Upper lobe of left lung (tissue), 4 donors: ENCODE measurements at regions not wholly inside any gene's neighbourhood (a gene's known extent, or its start where the extent isn't known, plus 50 kb on each side); places are given as distances from the start of the nearest gene placed in this dataset.

Source experiments
- POLR2A ChIP-seq, 4 donors: fragments of 450-650 bp; IDR thresholded peaks; one replicate each; pipeline ENCODE4 v1.5.1; 2016 to 2017; ENCODE audit warnings: antibody characterized with exemption in 4 of 4, mild to moderate bottlenecking in 2 of 4
- TF ChIP-seq, protein P1 (sequence below), 6 experiments: fragments of 450-650 bp in 4 of 6; fragments of 200-600 bp in 2 of 6; sonication (generic) in 2 of 6; IDR thresholded peaks; one replicate each; pipeline ENCODE4 v1.5.1; 2016 to 2019; ENCODE audit warnings: antibody characterized with exemption in 6 of 6

DNA sequence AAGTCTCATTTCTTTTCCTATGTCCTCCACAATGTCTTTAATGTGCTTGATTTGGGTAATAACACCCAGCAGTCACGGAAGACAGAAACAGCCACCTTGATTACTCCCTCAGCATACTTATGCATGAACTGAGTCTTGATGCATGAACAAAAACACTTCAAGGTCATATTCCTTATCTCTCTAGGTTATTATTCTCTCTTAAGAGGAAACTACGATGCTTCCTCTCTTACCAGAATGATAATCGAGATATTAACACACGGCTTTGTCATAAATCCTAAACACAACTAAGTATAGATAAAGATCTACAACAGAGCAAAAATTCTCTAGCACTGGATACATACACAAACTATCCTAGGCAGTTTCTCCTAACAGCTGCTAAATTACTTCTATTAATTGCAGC, 583.5 kb upstream of the ATP2B1 start:
- TF ChIP-seq, protein P1, sequence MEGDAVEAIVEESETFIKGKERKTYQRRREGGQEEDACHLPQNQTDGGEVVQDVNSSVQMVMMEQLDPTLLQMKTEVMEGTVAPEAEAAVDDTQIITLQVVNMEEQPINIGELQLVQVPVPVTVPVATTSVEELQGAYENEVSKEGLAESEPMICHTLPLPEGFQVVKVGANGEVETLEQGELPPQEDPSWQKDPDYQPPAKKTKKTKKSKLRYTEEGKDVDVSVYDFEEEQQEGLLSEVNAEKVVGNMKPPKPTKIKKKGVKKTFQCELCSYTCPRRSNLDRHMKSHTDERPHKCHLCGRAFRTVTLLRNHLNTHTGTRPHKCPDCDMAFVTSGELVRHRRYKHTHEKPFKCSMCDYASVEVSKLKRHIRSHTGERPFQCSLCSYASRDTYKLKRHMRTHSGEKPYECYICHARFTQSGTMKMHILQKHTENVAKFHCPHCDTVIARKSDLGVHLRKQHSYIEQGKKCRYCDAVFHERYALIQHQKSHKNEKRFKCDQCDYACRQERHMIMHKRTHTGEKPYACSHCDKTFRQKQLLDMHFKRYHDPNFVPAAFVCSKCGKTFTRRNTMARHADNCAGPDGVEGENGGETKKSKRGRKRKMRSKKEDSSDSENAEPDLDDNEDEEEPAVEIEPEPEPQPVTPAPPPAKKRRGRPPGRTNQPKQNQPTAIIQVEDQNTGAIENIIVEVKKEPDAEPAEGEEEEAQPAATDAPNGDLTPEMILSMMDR (IDR thresholded peaks at IDR 0.05): no peak
- TF ChIP-seq POLR2A (IDR thresholded peaks at IDR 0.05): no peak
